CD4-positive, alpha-beta memory T cell (primary cell): ENCODE measurements at regions not wholly inside any gene's neighbourhood (a gene's known extent, or its start where the extent isn't known, plus 50 kb on each side); places are given as distances from the start of the nearest gene placed in this dataset.

Source experiments
- CTCF ChIA-PET: fragments of 350-600 bp; sonication (Branson Sonifier 250); formaldehyde crosslinking; loops from one replicate; lab custom pipeline; 2021; ENCODE audit warnings: inconsistent platforms; ENCODE audit not compliant: partially characterized antibody; lab: Charles Lee
- POLR2A ChIA-PET: fragments of 350-600 bp; sonication (Branson Sonifier 250); formaldehyde crosslinking; loops from one replicate; lab custom pipeline; 2021; ENCODE audit not compliant: partially characterized antibody; lab: Charles Lee
- DNase-seq, 5 donors: peaks; one replicate each; pipeline versions ENCODE4 v3.0.0 to v3.0.0-alpha.2; 2020 to 2022; ENCODE audit warnings: mixed read lengths in 1 of 5
- H3K27ac ChIP-seq: one replicate; pipeline ENCODE4 v1.7.0; 2013; ENCODE audit warnings: low read depth, low read length
- H3K27me3 ChIP-seq: 2 replicates; pipeline ENCODE4 v1.7.0; 2013; ENCODE audit warnings: mild to moderate bottlenecking, low read length, moderate library complexity; ENCODE audit not compliant: insufficient read depth
- H3K36me3 ChIP-seq: 2 replicates; pipeline ENCODE4 v1.7.0; 2013; ENCODE audit warnings: mild to moderate bottlenecking, low read length, moderate library complexity; ENCODE audit not compliant: insufficient read depth
- H3K4me1 ChIP-seq: 2 replicates; pipeline ENCODE4 v1.7.0; 2013; ENCODE audit warnings: mild to moderate bottlenecking, low read length, moderate library complexity; ENCODE audit not compliant: insufficient read depth
- H3K4me3 ChIP-seq, 2 donors: one replicate each; pipeline ENCODE4 v1.7.0; 2013; ENCODE audit warnings: low read length in 2 of 2, mild to moderate bottlenecking in 1 of 2
- H3K9me3 ChIP-seq, 2 donors: one replicate each; pipeline ENCODE4 v1.7.0; 2013; ENCODE audit warnings: low read length in 2 of 2, control low read depth in 1 of 2; ENCODE audit not compliant: control insufficient read depth in 1 of 2
- H3K27ac Mint-ChIP-seq, 7 donors: one replicate each; pipeline ENCODE4 v1.8.0; 2020 to 2021; ENCODE audit warnings: mixed read lengths in 7 of 7, mild to moderate bottlenecking in 6 of 7, inconsistent platforms in 3 of 7, moderate library complexity in 3 of 7
- H3K27me3 Mint-ChIP-seq, 2 donors: one replicate each; pipeline ENCODE4 v1.8.0; 2020 to 2021; ENCODE audit warnings: mixed read lengths in 2 of 2
- H3K36me3 Mint-ChIP-seq, 2 donors: one replicate each; pipeline ENCODE4 v1.8.0; 2020 to 2021; ENCODE audit warnings: mixed read lengths in 2 of 2, inconsistent platforms in 1 of 2, mild to moderate bottlenecking in 1 of 2
- H3K4me1 Mint-ChIP-seq, 4 donors: one replicate each; pipeline ENCODE4 v1.8.0; 2020 to 2021; ENCODE audit warnings: mixed read lengths in 4 of 4, mild to moderate bottlenecking in 1 of 4
- H3K4me3 Mint-ChIP-seq, 8 donors: one replicate each; pipeline ENCODE4 v1.8.0; 2020 to 2021; ENCODE audit warnings: mixed read lengths in 8 of 8, mild to moderate bottlenecking in 7 of 8, moderate library complexity in 6 of 8, inconsistent platforms in 3 of 8
- H3K9me3 Mint-ChIP-seq, 8 donors: one replicate each; pipeline ENCODE4 v1.8.0; 2020 to 2021; ENCODE audit warnings: mixed read lengths in 8 of 8, mild to moderate bottlenecking in 5 of 8, inconsistent platforms in 3 of 8, moderate library complexity in 1 of 8
- intact Hi-C: fragments of 100-400 bp; cut with micrococcal nuclease; formaldehyde crosslinking; loops from one replicate; pipeline ENCODE4 v1.15.1; 2023

DNA sequence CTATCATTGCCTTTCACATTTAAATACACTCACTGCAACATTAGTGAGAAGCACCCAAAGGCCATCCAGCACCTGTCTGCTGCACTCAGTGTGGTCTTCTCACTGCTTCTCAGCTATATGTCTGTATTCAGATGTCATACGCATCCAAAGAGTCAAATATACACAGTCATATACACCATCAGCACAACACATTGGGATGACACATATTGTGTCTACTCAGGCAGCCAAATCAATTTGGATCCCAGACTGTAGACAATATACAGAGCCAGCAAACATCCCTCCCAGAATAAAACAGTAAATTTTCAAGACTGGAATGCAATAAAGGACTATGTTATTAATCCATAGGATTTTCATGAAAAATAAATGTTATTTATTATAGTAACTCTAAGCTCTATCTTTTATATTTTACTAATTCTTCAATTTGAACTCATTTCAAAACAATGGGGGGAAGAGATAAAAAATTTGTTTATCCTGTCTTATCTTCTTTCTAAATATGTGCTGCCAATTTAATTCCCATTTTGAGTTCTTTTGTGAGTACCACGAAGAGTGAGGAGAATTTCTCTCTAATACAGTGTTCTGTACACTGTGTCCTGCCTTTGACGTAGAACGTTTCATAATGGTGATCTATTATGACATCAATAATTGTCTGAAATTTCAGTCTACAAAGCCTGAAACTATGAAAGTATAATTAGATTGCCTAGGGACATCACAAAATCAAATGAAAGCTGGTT lies 602.2 kb upstream of the CXADR start:
- Mint-ChIP-seq H3K4me1 (peaks cover 0 to 3% (median 0%) of the 10 kb centered on the region in 4 donors), H3K4me3 (no peak overlapping the region), H3K27me3 (no peaks in the 10 kb centered on the region), H3K36me3 (no peaks in the 10 kb centered on the region), H3K27ac (no peak overlapping the region), H3K9me3 (peaks cover 0 to 16% (median 5%) of the 10 kb centered on the region in 8 donors)
- H3K27ac ChIP-seq: no peak overlapping the region
- no peaks in the 10 kb centered on the region for H3K27me3 ChIP-seq
- H3K4me1 ChIP-seq: no peaks in the 10 kb centered on the region
- no peak overlapping the region for H3K4me3 ChIP-seq
- intact Hi-C loops: no loop called here
- ChIA-PET POLR2A (no interaction called here), CTCF (no interaction called here)
- DNase-seq: no peak
- no peaks in the 10 kb centered on the region for H3K9me3 ChIP-seq
- H3K36me3 ChIP-seq: no peaks in the 10 kb centered on the region

GRCh38 chr21:16911166-16911607 lies 601.7 kb upstream of the CXADR start:
- no peak overlapping the region for H3K27ac ChIP-seq
- no peak for DNase-seq
- H3K9me3 ChIP-seq: no peaks in the 10 kb centered on the region
- POLR2A ChIA-PET: no interaction called here
- no peaks in the 10 kb centered on the region for H3K4me1 ChIP-seq
- Mint-ChIP-seq H3K27me3 (no peaks in the 10 kb centered on the region), H3K4me1 (peaks cover 0 to 3% (median 0%) of the 10 kb centered on the region in 4 donors), H3K9me3 (peaks cover 0 to 18% (median 5%) of the 10 kb centered on the region in 8 donors), H3K27ac (no peak overlapping the region), H3K4me3 (no peak overlapping the region), H3K36me3 (no peaks in the 10 kb centered on the region)
- H3K4me3 ChIP-seq: no peak overlapping the region
- no peaks in the 10 kb centered on the region for H3K27me3 ChIP-seq
- CTCF ChIA-PET: no interaction called here
- intact Hi-C loops: no loop called here
- no peaks in the 10 kb centered on the region for H3K36me3 ChIP-seq

DNA sequence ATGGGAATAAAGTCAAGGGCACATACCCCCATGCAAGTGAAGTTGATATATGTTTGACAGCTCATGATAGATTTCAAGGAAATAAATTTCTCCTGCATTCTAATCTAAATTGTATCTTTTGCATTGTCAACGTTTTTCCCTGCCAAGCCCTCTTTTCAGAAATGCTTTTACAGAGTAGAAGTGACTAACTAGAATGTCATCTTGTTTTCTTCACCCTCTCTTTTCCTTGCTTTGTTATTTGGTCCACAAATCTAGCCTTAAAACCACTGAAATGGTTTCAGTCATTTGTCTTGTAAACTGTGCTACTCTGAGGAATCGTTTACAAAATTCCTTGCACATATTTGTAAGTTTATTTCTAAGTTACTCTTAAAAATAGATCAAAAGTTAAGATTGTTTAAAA lies 600.8 kb upstream of the CXADR start:
- H3K4me1 Mint-ChIP-seq: peaks cover 0 to 3% (median 0%) of the 10 kb centered on the region in 4 donors
- no peaks in the 10 kb centered on the region for H3K9me3 ChIP-seq
- H3K4me3 Mint-ChIP-seq: no peak overlapping the region
- no peak overlapping the region for H3K4me3 ChIP-seq
- no peaks in the 10 kb centered on the region for H3K27me3 ChIP-seq
- no peak overlapping the region for H3K27ac Mint-ChIP-seq
- H3K4me1 ChIP-seq: no peaks in the 10 kb centered on the region
- DNase-seq: no peak
- CTCF ChIA-PET: no interaction called here
- no peaks in the 10 kb centered on the region for H3K36me3 Mint-ChIP-seq
- H3K36me3 ChIP-seq: no peaks in the 10 kb centered on the region
- peaks cover 0 to 18% (median 5%) of the 10 kb centered on the region in 8 donors for H3K9me3 Mint-ChIP-seq
- POLR2A ChIA-PET: no interaction called here
- intact Hi-C loops: no loop called here
- no peak overlapping the region for H3K27ac ChIP-seq
- H3K27me3 Mint-ChIP-seq: no peaks in the 10 kb centered on the region

DNA sequence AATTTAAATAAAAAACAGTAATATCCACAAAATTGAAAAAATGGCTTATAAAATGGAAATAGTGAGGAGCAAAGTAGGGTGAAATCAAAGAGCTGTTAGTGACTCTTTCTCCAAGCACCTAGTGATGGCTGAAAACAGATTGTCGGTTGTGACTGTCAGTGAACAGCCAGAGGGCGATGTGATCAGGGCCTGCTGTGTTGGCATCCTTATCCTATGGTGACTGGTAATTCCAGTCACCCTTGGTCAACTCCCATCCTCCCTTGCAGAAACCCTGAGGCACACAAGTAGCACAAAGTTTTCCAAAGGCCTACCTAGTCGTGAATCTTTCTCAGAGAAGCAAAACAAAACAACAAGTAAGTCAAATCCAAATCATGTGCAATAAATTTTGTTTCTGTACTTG lies 599.8 kb upstream of the CXADR start:
- H3K4me3 Mint-ChIP-seq: no peak overlapping the region
- no peak overlapping the region for H3K27ac ChIP-seq
- peaks cover 0 to 18% (median 5%) of the 10 kb centered on the region in 8 donors for H3K9me3 Mint-ChIP-seq
- no peak overlapping the region for H3K4me3 ChIP-seq
- intact Hi-C loops: no loop called here
- H3K27me3 Mint-ChIP-seq: no peaks in the 10 kb centered on the region
- no peaks in the 10 kb centered on the region for H3K4me1 ChIP-seq
- CTCF ChIA-PET: no interaction called here
- no peaks in the 10 kb centered on the region for H3K9me3 ChIP-seq
- H3K36me3 ChIP-seq: no peaks in the 10 kb centered on the region
- no peaks in the 10 kb centered on the region for H3K36me3 Mint-ChIP-seq
- no peak for DNase-seq
- H3K27ac Mint-ChIP-seq: no peak overlapping the region
- H3K4me1 Mint-ChIP-seq: peaks cover 0 to 3% (median 0%) of the 10 kb centered on the region in 4 donors
- no peaks in the 10 kb centered on the region for H3K27me3 ChIP-seq
- POLR2A ChIA-PET: no interaction called here

DNA sequence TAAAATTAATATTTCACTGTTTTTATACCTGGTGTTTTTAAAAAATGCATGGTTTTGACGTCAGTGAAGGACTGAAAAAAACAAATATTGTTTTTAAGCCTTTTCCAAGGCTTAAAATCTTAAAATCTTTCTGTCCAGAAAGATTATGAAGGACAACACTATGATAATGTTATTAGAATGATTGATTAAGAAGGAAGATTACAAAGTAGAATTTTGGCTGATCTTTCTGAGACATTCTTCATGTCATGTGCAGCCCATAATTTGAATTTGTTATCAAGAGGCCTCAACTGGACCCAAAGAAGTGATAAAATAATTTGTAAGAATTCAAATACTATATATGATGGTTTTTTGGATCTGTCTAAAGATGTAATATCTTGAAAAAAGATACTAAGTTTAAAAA lies 584.4 kb upstream of the CXADR start:
- Histone ChIP-seq H3K9me3 (no peaks in the 10 kb centered on the region), H3K36me3 (no peaks in the 10 kb centered on the region), H3K4me1 (no peaks in the 10 kb centered on the region), H3K27me3 (no peaks in the 10 kb centered on the region), H3K4me3 (no peak overlapping the region), H3K27ac (no peak overlapping the region)
- CTCF ChIA-PET: no interaction called here
- intact Hi-C loops: no loop called here
- no peaks in the 10 kb centered on the region for H3K4me1 Mint-ChIP-seq
- H3K27me3 Mint-ChIP-seq: no peaks in the 10 kb centered on the region
- peaks cover 0 to 4% (median 2%) of the 10 kb centered on the region in 8 donors for H3K9me3 Mint-ChIP-seq
- DNase-seq: no peak
- POLR2A ChIA-PET: no interaction called here
- no peak overlapping the region for H3K27ac Mint-ChIP-seq
- no peaks in the 10 kb centered on the region for H3K36me3 Mint-ChIP-seq
- H3K4me3 Mint-ChIP-seq: no peak overlapping the region

- ChIA-PET POLR2A (no interaction called here), CTCF (no interaction called here)
- H3K4me3 ChIP-seq: no peak overlapping the region
- DNase-seq: no peak
- Mint-ChIP-seq H3K9me3 (peaks cover 0 to 8% (median 2%) of the 10 kb centered on the region in 8 donors), H3K27ac (no peak overlapping the region), H3K36me3 (no peaks in the 10 kb centered on the region), H3K4me3 (no peak overlapping the region), H3K27me3 (no peaks in the 10 kb centered on the region), H3K4me1 (no peaks in the 10 kb centered on the region)
- intact Hi-C loops: no loop called here
- H3K36me3 ChIP-seq: no peaks in the 10 kb centered on the region
- no peaks in the 10 kb centered on the region for H3K27me3 ChIP-seq
- no peaks in the 10 kb centered on the region for H3K9me3 ChIP-seq
- no peak overlapping the region for H3K27ac ChIP-seq
- no peaks in the 10 kb centered on the region for H3K4me1 ChIP-seq
These were observed 580.5 kb upstream of the CXADR start for GRCh38 chr21:16932314-16932713.

DNA sequence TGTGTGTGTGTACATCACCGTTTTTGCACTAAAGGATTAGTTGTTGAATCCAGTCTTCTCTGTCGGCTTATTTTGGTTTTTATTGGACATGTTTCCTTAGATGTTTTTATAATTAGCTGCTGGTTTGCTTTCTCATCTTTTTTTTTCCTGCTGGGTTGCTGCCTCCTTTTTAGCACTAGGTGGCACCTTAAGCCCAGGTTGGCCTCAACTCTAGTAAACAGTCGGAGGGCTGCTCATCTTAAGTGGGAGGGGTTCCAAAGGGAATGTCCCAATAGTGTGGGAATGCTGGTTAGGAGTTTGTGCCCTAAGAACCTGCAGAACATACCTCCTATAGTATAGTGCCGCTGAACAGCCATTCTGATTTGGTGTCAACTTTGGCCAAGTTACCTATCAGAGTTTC lies 570.1 kb upstream of the CXADR start:
- DNase-seq: no peak
- no peaks in the 10 kb centered on the region for H3K4me1 Mint-ChIP-seq
- peaks cover 0 to 3% of the 10 kb centered on the region in 2 donors for H3K36me3 Mint-ChIP-seq
- H3K4me1 ChIP-seq: no peaks in the 10 kb centered on the region
- ChIA-PET CTCF (no interaction called here), POLR2A (no interaction called here)
- H3K27me3 ChIP-seq: no peaks in the 10 kb centered on the region
- no peak overlapping the region for H3K4me3 Mint-ChIP-seq
- intact Hi-C loops: no loop called here
- H3K4me3 ChIP-seq: no peak overlapping the region
- no peaks in the 10 kb centered on the region for H3K27me3 Mint-ChIP-seq
- H3K27ac Mint-ChIP-seq: no peak overlapping the region
- peaks cover 2 to 22% (median 15%) of the 10 kb centered on the region in 8 donors for H3K9me3 Mint-ChIP-seq
- no peaks in the 10 kb centered on the region for H3K36me3 ChIP-seq
- H3K9me3 ChIP-seq: no peaks in the 10 kb centered on the region
- H3K27ac ChIP-seq: no peak overlapping the region
